ENCODE measurements at regions not wholly inside any gene's neighbourhood (a gene's known extent, or its start where the extent isn't known, plus 50 kb on each side); places are given as distances from the start of the nearest gene placed in this dataset.

DNA sequence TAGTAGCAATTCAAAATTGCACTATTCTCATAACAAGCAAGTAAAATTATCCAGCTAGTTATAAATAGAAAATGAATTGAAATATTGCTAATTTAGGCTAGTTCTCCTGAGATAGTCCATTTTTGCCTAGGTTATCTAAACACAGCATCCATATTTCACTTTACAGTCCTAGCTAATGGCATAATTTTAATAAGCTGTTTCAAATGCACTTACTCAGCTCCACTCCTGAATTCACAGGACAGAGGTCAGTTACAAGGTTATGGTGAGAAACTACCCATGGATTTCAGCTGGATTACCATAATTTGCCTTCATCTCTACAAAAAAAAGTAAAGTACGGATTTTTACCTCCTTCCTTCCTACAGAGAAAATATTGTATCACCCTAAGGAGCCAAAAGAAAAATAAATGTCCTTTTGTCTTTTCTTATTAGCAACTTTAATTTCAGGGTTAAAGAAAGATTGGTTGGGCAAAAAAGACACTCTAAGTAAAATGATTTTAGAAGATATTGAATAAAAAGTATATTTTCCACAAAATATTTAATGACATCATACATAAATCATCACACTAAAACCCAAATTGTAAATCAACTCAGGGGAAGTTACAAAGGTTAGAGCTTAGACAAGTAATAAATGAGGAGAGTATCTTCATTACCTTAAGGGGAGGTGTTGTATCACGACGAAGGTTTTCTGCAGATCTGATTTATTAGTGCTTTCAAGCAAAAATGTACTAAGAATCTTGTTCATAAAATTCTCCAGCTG is 377.4 kb downstream of the C12orf50 start:
- no peak overlapping the region for H3K4me3 ChIP-seq (ENCODE audit: low read depth, low read length)
- TF ChIP-seq, protein P1, sequence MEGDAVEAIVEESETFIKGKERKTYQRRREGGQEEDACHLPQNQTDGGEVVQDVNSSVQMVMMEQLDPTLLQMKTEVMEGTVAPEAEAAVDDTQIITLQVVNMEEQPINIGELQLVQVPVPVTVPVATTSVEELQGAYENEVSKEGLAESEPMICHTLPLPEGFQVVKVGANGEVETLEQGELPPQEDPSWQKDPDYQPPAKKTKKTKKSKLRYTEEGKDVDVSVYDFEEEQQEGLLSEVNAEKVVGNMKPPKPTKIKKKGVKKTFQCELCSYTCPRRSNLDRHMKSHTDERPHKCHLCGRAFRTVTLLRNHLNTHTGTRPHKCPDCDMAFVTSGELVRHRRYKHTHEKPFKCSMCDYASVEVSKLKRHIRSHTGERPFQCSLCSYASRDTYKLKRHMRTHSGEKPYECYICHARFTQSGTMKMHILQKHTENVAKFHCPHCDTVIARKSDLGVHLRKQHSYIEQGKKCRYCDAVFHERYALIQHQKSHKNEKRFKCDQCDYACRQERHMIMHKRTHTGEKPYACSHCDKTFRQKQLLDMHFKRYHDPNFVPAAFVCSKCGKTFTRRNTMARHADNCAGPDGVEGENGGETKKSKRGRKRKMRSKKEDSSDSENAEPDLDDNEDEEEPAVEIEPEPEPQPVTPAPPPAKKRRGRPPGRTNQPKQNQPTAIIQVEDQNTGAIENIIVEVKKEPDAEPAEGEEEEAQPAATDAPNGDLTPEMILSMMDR (IDR thresholded peaks at IDR 0.05; ENCODE audit: borderline replicate concordance, insufficient read depth, low read depth, low read length): no peak

DNA sequence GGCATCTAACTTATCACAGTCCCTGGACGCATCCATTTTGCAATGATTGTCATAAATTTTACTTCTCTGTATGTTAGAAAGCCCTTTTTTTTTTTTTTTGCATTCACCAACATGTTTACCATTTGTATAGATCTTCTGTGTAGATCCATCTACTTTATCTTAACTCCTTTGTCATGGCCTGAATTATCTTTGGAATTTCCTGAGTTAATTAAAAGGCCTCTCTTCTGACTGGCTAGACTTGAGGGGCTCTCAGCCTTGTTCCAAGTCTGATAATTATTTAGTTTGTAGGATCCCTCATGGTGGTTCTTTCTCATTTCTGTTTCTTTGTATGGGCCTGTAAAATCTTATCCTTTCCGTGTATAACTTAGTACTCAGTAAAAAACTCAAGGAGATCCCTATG is 387.0 kb downstream of the C12orf50 start:
- TF ChIP-seq, protein P1 (IDR thresholded peaks at IDR 0.05; ENCODE audit: borderline replicate concordance, insufficient read depth, low read depth, low read length): no peak

DNA sequence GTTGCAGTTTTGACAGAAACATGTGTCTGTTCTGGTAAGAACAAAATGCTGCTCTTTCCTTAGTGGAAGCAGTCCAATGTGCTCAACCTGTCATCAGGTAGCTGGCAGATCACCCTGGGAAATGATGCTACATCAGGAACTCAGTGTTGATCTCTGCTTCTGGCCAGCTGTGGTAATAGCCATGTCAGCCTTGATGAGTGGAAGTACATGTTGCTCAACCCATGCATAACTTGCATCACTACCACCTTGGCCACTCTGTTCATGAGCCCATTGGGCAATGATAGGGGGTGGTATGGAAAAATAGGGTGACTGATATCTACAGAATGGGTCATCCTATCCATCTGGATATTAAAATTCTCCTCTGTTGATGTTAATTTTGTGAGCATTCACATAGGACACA is 411.0 kb downstream of the C12orf50 start:
- no peak overlapping the region for H3K4me3 ChIP-seq (ENCODE audit: low read depth, low read length)
- TF ChIP-seq, protein P1 (IDR thresholded peaks at IDR 0.05; ENCODE audit: borderline replicate concordance, insufficient read depth, low read depth, low read length): no peak

More for the DNA sequence above, 387.0 kb downstream of the C12orf50 start:
- no peak overlapping the region for H3K4me3 ChIP-seq (ENCODE audit: low read depth, low read length)

DNA sequence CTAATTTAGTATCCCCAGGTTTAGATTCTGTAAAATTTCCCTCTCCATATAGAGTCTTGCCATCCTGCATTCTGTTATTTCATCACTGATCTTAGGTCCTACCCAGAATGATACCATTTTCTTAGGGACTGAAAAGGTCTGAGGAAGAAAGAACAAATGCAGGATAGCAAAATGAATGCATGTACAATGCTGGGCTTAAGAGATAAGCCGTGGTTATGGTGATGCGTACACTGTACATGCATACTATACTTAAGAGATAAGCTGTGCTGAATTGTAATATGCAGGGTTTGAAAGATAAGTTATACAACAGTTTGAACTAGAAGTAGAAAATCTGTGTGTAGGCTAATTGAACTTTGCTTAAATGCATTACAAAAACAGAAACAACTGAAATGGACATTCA is 416.2 kb downstream of the C12orf50 start:
- TF ChIP-seq, protein P1 (IDR thresholded peaks at IDR 0.05; ENCODE audit: borderline replicate concordance, insufficient read depth, low read depth, low read length): no peak

DNA sequence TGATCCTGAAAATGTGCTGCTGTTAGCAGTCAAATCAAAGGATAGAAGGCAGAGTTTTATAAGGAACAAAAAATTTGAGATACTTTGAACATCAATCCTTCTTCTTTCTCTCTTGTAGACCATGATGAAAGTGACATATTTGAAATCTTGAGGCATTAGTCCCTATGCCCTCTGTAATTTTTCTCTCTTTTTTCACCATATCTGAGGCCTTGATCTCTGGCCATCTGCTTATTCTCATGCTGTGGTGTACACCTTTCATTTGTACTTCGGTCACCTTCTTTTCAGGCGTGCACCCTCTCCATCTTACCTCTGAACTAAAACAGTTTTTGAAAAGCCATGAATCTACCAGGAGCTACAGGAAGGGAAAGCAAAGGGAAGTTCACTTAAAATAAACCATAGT is 420.9 kb downstream of the C12orf50 start:
- TF ChIP-seq, protein P1 (IDR thresholded peaks at IDR 0.05; ENCODE audit: borderline replicate concordance, insufficient read depth, low read depth, low read length): no peak
- H3K4me3 ChIP-seq (ENCODE audit: low read depth, low read length): no peak overlapping the region

More for the DNA sequence above, 416.2 kb downstream of the C12orf50 start:
- H3K4me3 ChIP-seq (ENCODE audit: low read depth, low read length): no peak overlapping the region

DNA sequence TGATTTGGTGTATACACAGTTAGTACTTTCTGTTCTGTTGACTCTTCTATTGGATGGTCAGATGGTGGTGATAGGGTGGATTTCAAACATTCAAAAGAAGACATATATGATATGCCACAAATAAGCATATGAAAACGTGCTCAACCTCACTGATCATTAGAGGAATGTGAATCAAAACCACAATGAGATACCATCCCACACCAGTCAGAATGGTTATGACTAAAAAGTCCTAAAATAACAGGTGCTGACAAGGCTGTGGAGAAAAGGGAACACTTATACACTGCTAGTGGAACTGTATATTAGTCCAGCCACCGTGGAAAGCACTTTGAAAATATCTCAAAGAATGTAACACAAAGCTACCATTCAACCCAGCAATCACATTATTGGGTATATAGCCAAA is 425.5 kb downstream of the C12orf50 start:
- TF ChIP-seq, protein P1 (IDR thresholded peaks at IDR 0.05; ENCODE audit: borderline replicate concordance, insufficient read depth, low read depth, low read length): no peak

DNA sequence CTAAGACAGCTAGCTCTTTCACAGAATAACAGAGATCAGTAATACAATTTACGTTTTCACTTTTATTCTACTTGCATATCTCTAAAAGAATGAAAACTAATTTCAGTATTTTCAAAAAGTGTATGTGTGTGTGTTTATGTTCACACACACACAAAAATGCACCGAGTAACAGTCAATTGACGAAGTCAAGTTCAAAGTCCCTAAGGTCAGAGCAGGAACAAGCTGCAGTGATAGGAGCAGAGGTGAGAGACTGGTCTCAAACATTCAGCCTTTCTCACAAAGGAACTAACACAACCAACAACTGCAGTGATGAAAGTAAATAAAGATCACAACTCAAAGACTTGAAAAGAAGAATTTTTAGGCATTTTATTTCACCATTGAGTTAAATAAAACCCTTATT is 429.7 kb downstream of the C12orf50 start:
- no peak overlapping the region for H3K4me3 ChIP-seq (ENCODE audit: low read depth, low read length)
- TF ChIP-seq, protein P1 (IDR thresholded peaks at IDR 0.05; ENCODE audit: borderline replicate concordance, insufficient read depth, low read depth, low read length): no peak

More for the DNA sequence above, 425.5 kb downstream of the C12orf50 start:
- H3K4me3 ChIP-seq (ENCODE audit: low read depth, low read length): no peak overlapping the region

Measured in GM12875 (cell line).